A549 (cell line): ENCODE measurements at regions not wholly inside any gene's neighbourhood (a gene's known extent, or its start where the extent isn't known, plus 50 kb on each side); places are given as distances from the start of the nearest gene placed in this dataset.
"Not testable (repeated sequence)": the region's sequence is repeated elsewhere in the genome, so short reads cannot be mapped to it uniquely, and the experiment has no call there.

Experiments used
- ATAC-seq, 2 experiments: fragments of 200-7000 bp in 1 of 2; fragments of >200 bp in 1 of 2; cut with Nextera tagmentation in 1 of 2; cut with Tn5 transposase in 1 of 2; 3 replicates each; pipeline versions ENCODE4 v1.8.0 to v1.9.1; 2018 to 2020; ENCODE audit warnings: mild to moderate bottlenecking in 1 of 2, moderate library complexity in 1 of 2
- CTCF ChIA-PET: fragments of 300-600 bp; sonication (Branson Sonifier 250); formaldehyde crosslinking; extraction: SDS; loops from one replicate; lab custom pipeline; 2021; ENCODE audit warnings: antibody characterized with exemption, inconsistent platforms; lab: Yijun Ruan, JAX
- POLR2A ChIA-PET: fragments of 350-600 bp; formaldehyde crosslinking; extraction: SDS; loops from one replicate; lab custom pipeline; 2021; ENCODE audit warnings: antibody characterized with exemption, inconsistent platforms; lab: Yijun Ruan, JAX
- DNase-seq, 2 experiments: peaks; one replicate each; pipeline versions ENCODE4 v3.0.0 to v3.0.0-alpha.2; 2011 to 2016; ENCODE audit warnings: low read depth in 1 of 2, low spot score in 1 of 2
- FAIRE-seq: peaks from 2 replicates; lab custom pipeline; 2011; peaks lifted over from hg19 to GRCh38; lab: Jason Lieb, UNC
- H3K27ac ChIP-seq, 2 experiments: fragments of >200 bp; sonication (Bioruptor Twin); formaldehyde crosslinking; 3 replicates each; pipeline ENCODE4 v1.5.1; 2016 to 2017
- H3K4me1 ChIP-seq: fragments of >200 bp; sonication (Bioruptor Twin); formaldehyde crosslinking; 3 replicates; pipeline ENCODE4 v1.6.1; 2016
- H3K4me2 ChIP-seq: fragments of >200 bp; sonication (Bioruptor Twin); formaldehyde crosslinking; 3 replicates; pipeline ENCODE4 v1.6.1; 2016
- H3K4me3 ChIP-seq: fragments of >200 bp; sonication (Bioruptor Twin); formaldehyde crosslinking; 3 replicates; pipeline ENCODE4 v1.5.1; 2016
- H3K9me3 ChIP-seq: fragments of >200 bp; sonication (Bioruptor Twin); formaldehyde crosslinking; 3 replicates; pipeline ENCODE4 v1.6.1; 2016
- CEBPB ChIP-seq, 2 experiments: fragments of >200 bp in 1 of 2; sonication (Bioruptor Twin) in 1 of 2; formaldehyde crosslinking in 1 of 2; IDR thresholded peaks; 2 replicates each; pipeline ENCODE4 v1.6.1; 2012 to 2016
- EHMT2 ChIP-seq: fragments of 200-600 bp; sonication (generic); IDR thresholded peaks from 2 replicates; pipeline ENCODE4 v1.6.1; 2016; ENCODE audit warnings: antibody characterized with exemption, low read depth, mild to moderate bottlenecking, moderate library complexity
- ESRRA ChIP-seq: fragments of 150-350 bp; IDR thresholded peaks from 2 replicates; pipeline ENCODE4 v1.6.1; 2014; ENCODE audit warnings: mild to moderate bottlenecking, low read length, borderline replicate concordance
- FOSB ChIP-seq: fragments of 250-450 bp; sonication (Bioruptor Pico); IDR thresholded peaks from 2 replicates; pipeline ENCODE4 v1.5.0; 2020; ENCODE audit warnings: mild to moderate bottlenecking, moderate library complexity
- HEYL ChIP-seq: fragments of 250-450 bp; sonication (Bioruptor Pico); IDR thresholded peaks from 2 replicates; pipeline ENCODE4 v1.8.0; 2021; ENCODE audit warnings: mild to moderate bottlenecking, moderate library complexity
- HMGXB4 ChIP-seq: fragments of 250-450 bp; sonication (Bioruptor Pico); IDR thresholded peaks from 2 replicates; pipeline ENCODE4 v1.5.0; 2021; ENCODE audit warnings: mild to moderate bottlenecking, moderate library complexity, borderline replicate concordance
- MAZ ChIP-seq: fragments of 150-350 bp; IDR thresholded peaks from 2 replicates; pipeline ENCODE4 v1.6.1; 2014; ENCODE audit warnings: antibody characterized with exemption, low read depth, low read length, borderline replicate concordance
- NFE2L2 ChIP-seq: fragments of 150-350 bp; conservative IDR thresholded peaks from 2 replicates; pipeline ENCODE4 v1.6.1; 2014; ENCODE audit warnings: low read length
- NPAS2 ChIP-seq: fragments of 250-450 bp; sonication (Bioruptor Pico); IDR thresholded peaks from 2 replicates; pipeline ENCODE4 v1.8.0; 2022; ENCODE audit warnings: mild to moderate bottlenecking, moderate library complexity, borderline replicate concordance
- NR3C1 ChIP-seq: fragments of >200 bp; sonication (Bioruptor Twin); formaldehyde crosslinking; IDR thresholded peaks from 3 replicates; pipeline ENCODE4 v1.6.1; 2017
- PHF8 ChIP-seq: fragments of 200-600 bp; sonication (generic); IDR thresholded peaks from 2 replicates; pipeline ENCODE4 v1.6.1; 2016; ENCODE audit warnings: low read depth, mild to moderate bottlenecking, antibody characterized with exemption, moderate library complexity, borderline replicate concordance
- POLR2A ChIP-seq: IDR thresholded peaks from 2 replicates; pipeline ENCODE4 v1.6.1; 2012; ENCODE audit warnings: mild to moderate bottlenecking, low read length
- RARB ChIP-seq: fragments of 250-450 bp; sonication (Bioruptor Pico); IDR thresholded peaks from 2 replicates; pipeline ENCODE4 v1.8.0; 2021; ENCODE audit warnings: mild to moderate bottlenecking, moderate library complexity
- RNF2 ChIP-seq: fragments of 200-600 bp; sonication (generic); IDR thresholded peaks from 2 replicates; pipeline ENCODE4 v1.6.1; 2016; ENCODE audit warnings: low read depth, mild to moderate bottlenecking, antibody characterized with exemption, moderate library complexity, borderline replicate concordance
- TFCP2L1 ChIP-seq: fragments of 250-450 bp; sonication (Bioruptor Pico); IDR thresholded peaks from 2 replicates; pipeline ENCODE4 v1.5.0; 2021; ENCODE audit warnings: mild to moderate bottlenecking
- ZNF302 ChIP-seq: fragments of 250-450 bp; sonication (Bioruptor Pico); IDR thresholded peaks from 2 replicates; pipeline ENCODE4 v1.9.0; 2021; ENCODE audit warnings: inconsistent platforms, mild to moderate bottlenecking, moderate library complexity
- whole genome bisulfite sequencing: methylation state at CpG from one replicate; pipeline ENCODE4 v1.1.6; 2017; ENCODE audit errors: missing lambda C conversion rate; 5-methylcytosine and 5-hydroxymethylcytosine counted together
- TF ChIP-seq, protein P1 (sequence below): fragments of >200 bp; sonication (Bioruptor Twin); formaldehyde crosslinking; IDR thresholded peaks from 3 replicates; pipeline ENCODE4 v1.6.1; 2016
- TF ChIP-seq, protein P2 (sequence below): IDR thresholded peaks from 2 replicates; pipeline ENCODE4 v1.6.1; 2012

GRCh38 chr16:55992551-55992950, 117.4 kb upstream of the CES5A start:
- Histone ChIP-seq H3K27ac (no peak overlapping the region), H3K9me3 (no peaks in the 10 kb centered on the region), H3K4me3 (no peak overlapping the region), H3K4me2 (no peak overlapping the region)
- ChIA-PET CTCF (no interaction called here), POLR2A (no interaction called here)
- no peak for DNase-seq
- 0% methylated on average over 1 of the region's 1 CpG for WGBS
- TF ChIP-seq CEBPB (IDR thresholded peaks at IDR 0.05) (no peak), NR3C1 (no peak), POLR2A (no peak), ZNF302 (CRISPR knock-in tag) (no peak), EHMT2 (no peak), NPAS2 (CRISPR knock-in tag) (no peak), RNF2 (no peak), NFE2L2 (no peak), HEYL (CRISPR knock-in tag) (no peak), TFCP2L1 (CRISPR knock-in tag) (no peak), ESRRA (no peak), MAZ (no peak), RARB (CRISPR knock-in tag) (no peak)
- TF ChIP-seq, protein P1, sequence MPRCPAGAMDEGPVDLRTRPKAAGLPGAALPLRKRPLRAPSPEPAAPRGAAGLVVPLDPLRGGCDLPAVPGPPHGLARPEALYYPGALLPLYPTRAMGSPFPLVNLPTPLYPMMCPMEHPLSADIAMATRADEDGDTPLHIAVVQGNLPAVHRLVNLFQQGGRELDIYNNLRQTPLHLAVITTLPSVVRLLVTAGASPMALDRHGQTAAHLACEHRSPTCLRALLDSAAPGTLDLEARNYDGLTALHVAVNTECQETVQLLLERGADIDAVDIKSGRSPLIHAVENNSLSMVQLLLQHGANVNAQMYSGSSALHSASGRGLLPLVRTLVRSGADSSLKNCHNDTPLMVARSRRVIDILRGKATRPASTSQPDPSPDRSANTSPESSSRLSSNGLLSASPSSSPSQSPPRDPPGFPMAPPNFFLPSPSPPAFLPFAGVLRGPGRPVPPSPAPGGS: no peak
- TF ChIP-seq, all 56 proteins: peak for 0
- ATAC-seq: no peak
- no peak for FAIRE-seq
- no peaks in the 10 kb centered on the region for H3K4me1 ChIP-seq

DNA sequence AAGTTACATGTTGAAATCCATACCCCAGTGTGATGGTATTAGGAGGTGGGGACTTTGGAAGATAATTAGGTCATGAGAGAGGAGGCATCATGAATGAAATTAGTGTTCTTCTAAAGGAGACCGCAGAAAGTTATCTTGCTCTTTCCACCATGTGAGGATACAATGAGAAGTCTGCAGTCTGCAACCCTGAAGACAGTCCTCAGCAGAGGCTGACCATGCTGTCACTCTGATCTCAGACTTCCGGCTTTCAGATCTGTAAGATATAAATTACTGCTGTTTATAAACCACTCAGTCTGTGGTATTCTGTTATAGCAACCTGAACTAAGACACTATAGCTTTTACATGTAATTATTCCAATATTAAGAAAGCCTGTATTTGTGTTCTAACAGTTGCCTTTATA, 116.7 kb upstream of the CES5A start:
- no peak for ATAC-seq
- no peak overlapping the region for H3K27ac ChIP-seq
- H3K4me3 ChIP-seq: no peak overlapping the region
- no peak for DNase-seq
- CTCF ChIA-PET: no interaction called here
- TF ChIP-seq NR3C1 (no peak), HMGXB4 (CRISPR knock-in tag) (no peak)
- TF ChIP-seq, all 56 proteins: peak for 0
- no peak overlapping the region for H3K4me2 ChIP-seq
- no peaks in the 10 kb centered on the region for H3K4me1 ChIP-seq
- POLR2A ChIA-PET: no interaction called here
- 10% methylated on average over 2 of the region's 2 CpGs for WGBS
- FAIRE-seq: no peak
- no peaks in the 10 kb centered on the region for H3K9me3 ChIP-seq

DNA sequence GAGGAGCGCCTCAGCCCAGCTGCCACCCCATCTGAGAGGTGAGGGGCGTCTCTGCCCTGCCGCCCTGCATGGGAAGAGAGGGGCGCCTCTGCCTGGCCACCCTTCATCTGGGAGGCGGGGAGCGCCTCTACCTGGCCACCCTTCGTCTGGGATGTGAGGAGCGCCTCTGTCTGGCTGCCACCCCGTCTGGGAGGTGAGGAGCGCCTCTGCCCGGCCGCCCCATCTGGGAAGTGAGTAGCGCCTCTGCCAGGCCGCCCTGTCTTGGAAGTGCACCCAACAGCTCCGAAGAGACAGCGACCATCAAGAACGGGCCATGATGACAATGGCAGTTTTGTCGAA, 114.4 kb upstream of the CES5A start:
- Histone ChIP-seq H3K27ac (no peak overlapping the region), H3K4me2 (no peak overlapping the region), H3K9me3 (no peaks in the 10 kb centered on the region)
- no peak for TF ChIP-seq PHF8
- TF ChIP-seq FOSB (CRISPR knock-in tag): no peak
- TF ChIP-seq, protein P2, sequence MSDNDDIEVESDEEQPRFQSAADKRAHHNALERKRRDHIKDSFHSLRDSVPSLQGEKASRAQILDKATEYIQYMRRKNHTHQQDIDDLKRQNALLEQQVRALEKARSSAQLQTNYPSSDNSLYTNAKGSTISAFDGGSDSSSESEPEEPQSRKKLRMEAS: no peak
- TF ChIP-seq, all 56 proteins: peak for 0
- ATAC-seq: no peak
- ChIA-PET POLR2A (no interaction called here), CTCF (no interaction called here)
- Histone ChIP-seq H3K4me1 (no peaks in the 10 kb centered on the region), H3K4me3 (no peak overlapping the region)
- no peak for FAIRE-seq
- 64% methylated on average over 4 of the region's 18 CpGs for WGBS
- no peak for DNase-seq

DNA sequence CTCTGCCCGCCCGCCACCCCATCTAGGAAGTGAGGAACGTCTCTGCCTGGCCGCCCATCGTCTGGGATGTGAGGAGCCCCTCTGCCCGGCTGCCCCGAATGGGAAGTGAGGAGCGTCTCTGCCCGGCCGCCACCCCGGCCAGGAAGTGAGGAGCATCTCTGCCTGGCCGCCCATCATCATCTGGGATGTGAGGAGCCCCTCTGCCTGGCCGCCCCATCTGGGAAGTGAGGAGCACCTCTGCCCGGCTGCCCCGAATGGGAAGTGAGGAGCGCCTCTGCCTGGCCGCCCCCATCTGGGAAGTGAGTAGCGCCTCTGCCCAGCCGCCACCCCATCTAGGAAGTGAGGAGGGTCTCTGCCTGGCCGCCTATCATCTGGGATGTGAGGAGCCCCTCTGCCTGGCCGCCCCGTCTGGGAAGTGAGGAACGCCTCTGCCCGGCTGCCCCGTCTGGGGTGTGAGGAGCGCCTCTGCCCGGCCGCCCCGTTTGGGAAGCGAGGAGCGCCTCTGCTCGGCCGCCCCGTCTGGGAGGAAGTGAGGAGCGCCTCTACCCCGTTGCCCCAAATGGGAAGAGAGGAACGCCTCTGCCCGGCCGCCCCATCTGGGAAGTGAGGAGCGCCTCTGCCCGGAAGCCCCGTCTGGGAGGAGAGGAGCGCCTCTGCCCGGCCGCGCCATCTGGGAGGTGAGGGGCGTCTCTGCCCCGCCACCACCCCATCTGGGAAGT, 113.8 kb upstream of the CES5A start:
- H3K4me3 ChIP-seq, H3K4me1 ChIP-seq, DNase-seq, H3K4me2 ChIP-seq, CTCF ChIA-PET, FAIRE-seq, ATAC-seq, H3K9me3 ChIP-seq, POLR2A ChIA-PET, H3K27ac ChIP-seq: not testable (repeated sequence)
- WGBS: 76% methylated on average over 18 of the region's 48 CpGs
